GM12878 (cell line): ENCODE measurements at regions not wholly inside any gene's neighbourhood (a gene's known extent, or its start where the extent isn't known, plus 50 kb on each side); places are given as distances from the start of the nearest gene placed in this dataset.

ENCODE experiments used
- ATAC-seq: fragments of 200-7000 bp; cut with Tn5 transposase; 3 replicates; pipeline ENCODE4 v1.9.1; 2020; ENCODE audit warnings: mild to moderate bottlenecking, moderate library complexity
- BruUV-seq: library from RNA; stranded (reverse); fragments of 400-500 nt; replicated peaks from 2 replicates; lab custom pipeline; 2021; lab: Mats Ljungman, UMichigan
- CTCF ChIA-PET: fragments of 300-600 bp; sonication (Branson Sonifier 250); formaldehyde crosslinking; extraction: SDS; loops from one replicate; lab custom pipeline; 2021; ENCODE audit warnings: inconsistent platforms; lab: Yijun Ruan, JAX
- POLR2A ChIA-PET: fragments of 350-600 bp; formaldehyde crosslinking; extraction: SDS; loops from one replicate; lab custom pipeline; 2021; ENCODE audit warnings: inconsistent platforms; lab: Charles Lee
- RAD21 ChIA-PET: fragments of 300-600 bp; sonication (Branson Sonifier 250); formaldehyde crosslinking; loops from one replicate; lab custom pipeline; 2023; ENCODE audit warnings: antibody characterized with exemption; ENCODE audit not compliant: unreplicated experiment; lab: Charles Lee
- SMC1A ChIA-PET: fragments of 300-600 bp; sonication (Branson Sonifier 250); formaldehyde crosslinking; loops from one replicate; lab custom pipeline; 2023; ENCODE audit not compliant: unreplicated experiment, uncharacterized antibody; lab: Charles Lee
- DNase-seq: peaks from one replicate; pipeline ENCODE4 v3.0.0-alpha.2; 2011; ENCODE audit warnings: low read depth, low spot score
- FAIRE-seq: peaks from 3 replicates; lab custom pipeline; 2011; peaks lifted over from hg19 to GRCh38; lab: Jason Lieb, UNC
- H2AFZ ChIP-seq: 2 replicates; pipeline ENCODE4 v1.6.0; 2011; ENCODE audit warnings: low read depth, low read length, control low read depth; ENCODE audit not compliant: control insufficient read depth
- H3K27ac ChIP-seq: 2 replicates; pipeline ENCODE4 v1.5.1; 2011; ENCODE audit warnings: control low read depth; ENCODE audit not compliant: control insufficient read depth, insufficient read depth
- H3K27me3 ChIP-seq, 2 experiments: replicated peaks in 1 of 2; 2 replicates each; pipeline versions ENCODE4 v1.6.0 to v1.6.1; 2011; ENCODE audit warnings: low read length in 1 of 2; ENCODE audit not compliant: control insufficient read depth in 2 of 2, insufficient read depth in 2 of 2
- H3K36me3 ChIP-seq, 2 experiments: 2 replicates each; pipeline ENCODE4 v1.5.1; 2011; ENCODE audit warnings: low read length in 1 of 2; ENCODE audit not compliant: control insufficient read depth in 2 of 2, insufficient read depth in 2 of 2
- H3K4me1 ChIP-seq: 2 replicates; pipeline ENCODE4 v1.6.1; 2011; ENCODE audit warnings: mild to moderate bottlenecking, low read length, moderate library complexity, mixed read lengths; ENCODE audit not compliant: control insufficient read depth, insufficient read depth
- H3K4me2 ChIP-seq: 2 replicates; pipeline ENCODE4 v1.6.0; 2011; ENCODE audit warnings: control low read depth; ENCODE audit not compliant: control insufficient read depth, insufficient read depth
- H3K4me3 ChIP-seq: fragments of 200-600 bp; sonication (generic); 2 replicates; pipeline ENCODE4 v1.5.1; 2016
- H3K79me2 ChIP-seq: 2 replicates; pipeline ENCODE4 v1.6.0; 2011; ENCODE audit warnings: low read length; ENCODE audit not compliant: control insufficient read depth, insufficient read depth
- H3K9ac ChIP-seq: 2 replicates; pipeline ENCODE4 v1.8.0; 2011; ENCODE audit warnings: low read length, control low read depth, mixed read lengths; ENCODE audit not compliant: control insufficient read depth, insufficient read depth
- H3K9me3 ChIP-seq: replicated peaks from 3 replicates; pipeline ENCODE4 v1.5.1; 2011; ENCODE audit warnings: mild to moderate bottlenecking, low read length; ENCODE audit not compliant: control insufficient read depth, insufficient read depth
- H4K20me1 ChIP-seq: 2 replicates; pipeline ENCODE4 v1.6.0; 2011; ENCODE audit not compliant: control insufficient read depth, insufficient read depth
- BACH1 ChIP-seq: fragments of 450-650 bp; IDR thresholded peaks from 2 replicates; pipeline ENCODE4 v1.6.1; 2017; ENCODE audit warnings: mild to moderate bottlenecking, borderline replicate concordance
- BRCA1 ChIP-seq: IDR thresholded peaks from 2 replicates; pipeline ENCODE4 v1.6.1; 2011; ENCODE audit warnings: low read depth, low read length, improper control_type of control experiment
- CBX5 ChIP-seq: sonication (generic); IDR thresholded peaks from 2 replicates; pipeline ENCODE4 v1.6.1; 2016; ENCODE audit warnings: low read depth, moderate library complexity, mild to moderate bottlenecking, inconsistent platforms
- CEBPB ChIP-seq, 2 experiments: fragments of 150-350 bp in 1 of 2; IDR thresholded peaks; 2 replicates each; pipeline ENCODE4 v1.6.1; 2012 to 2014; ENCODE audit warnings: low read depth in 2 of 2, low read length in 2 of 2, borderline replicate concordance in 1 of 2, inconsistent platforms in 1 of 2
- EP300 ChIP-seq, 2 experiments: fragments of 150-350 bp in 1 of 2; IDR thresholded peaks; 2 replicates each; pipeline ENCODE4 v1.6.1; 2011 to 2012; ENCODE audit warnings: low read depth in 2 of 2, low read length in 2 of 2, borderline replicate concordance in 1 of 2, improper control_type of control experiment in 1 of 2, inconsistent platforms in 1 of 2; ENCODE audit not compliant: control insufficient read depth in 1 of 2
- ETV6 ChIP-seq, 2 experiments: fragments of 450-650 bp in 1 of 2; IDR thresholded peaks in 1 of 2; conservative IDR thresholded peaks in 1 of 2; 2 replicates each; pipeline ENCODE4 v1.6.1; 2014; ENCODE audit warnings: antibody characterized with exemption in 1 of 2, borderline replicate concordance in 1 of 2, low read depth in 1 of 2, mild to moderate bottlenecking in 1 of 2, moderate library complexity in 1 of 2
- FOXK2 ChIP-seq: fragments of 450-650 bp; IDR thresholded peaks from 2 replicates; pipeline ENCODE4 v1.6.1; 2017; ENCODE audit warnings: mild to moderate bottlenecking, moderate library complexity
- HCFC1 ChIP-seq: fragments of 150-350 bp; IDR thresholded peaks from 2 replicates; pipeline ENCODE4 v1.6.1; 2014; ENCODE audit warnings: low read length
- POLR2A ChIP-seq: IDR thresholded peaks from 2 replicates; pipeline ENCODE4 v1.6.1; 2011; ENCODE audit warnings: low read depth, mild to moderate bottlenecking, low read length
- SRF ChIP-seq, 2 experiments: IDR thresholded peaks; 2 replicates each; pipeline ENCODE4 v1.6.1; 2011; ENCODE audit warnings: low read depth in 2 of 2, low read length in 2 of 2, mild to moderate bottlenecking in 1 of 2, moderate library complexity in 1 of 2
- ZBED1 ChIP-seq: IDR thresholded peaks from 2 replicates; pipeline ENCODE4 v1.6.1; 2016; ENCODE audit warnings: borderline replicate concordance
- ZNF622 ChIP-seq: fragments of 450-650 bp; IDR thresholded peaks from 2 replicates; pipeline ENCODE4 v1.6.1; 2017; ENCODE audit warnings: mild to moderate bottlenecking, inconsistent platforms
- WGBS: methylation state at CpG from one replicate; pipeline ENCODE4 v1.1.6; 2016; ENCODE audit warnings: low lambda C conversion rate; ENCODE audit not compliant: insufficient replicate concordance, insufficient coverage; ENCODE audit errors: missing lambda C conversion rate; 5-methylcytosine and 5-hydroxymethylcytosine counted together
- in situ Hi-C: fragments of 300-500 bp; cut with MboI; formaldehyde crosslinking; loops from 9 replicates; pipeline ENCODE4 v1.14.3; 2018; ENCODE audit warnings: mixed read lengths
- intact Hi-C: fragments of 100-400 bp; cut with micrococcal nuclease; formaldehyde crosslinking; loops from one replicate; pipeline ENCODE4 v1.14.2; 2022; ENCODE audit not compliant: unreplicated experiment
- TF ChIP-seq, protein P1 (sequence below): IDR thresholded peaks from 2 replicates; pipeline ENCODE4 v1.6.1; 2012; ENCODE audit warnings: mild to moderate bottlenecking, low read depth, low read length

DNA sequence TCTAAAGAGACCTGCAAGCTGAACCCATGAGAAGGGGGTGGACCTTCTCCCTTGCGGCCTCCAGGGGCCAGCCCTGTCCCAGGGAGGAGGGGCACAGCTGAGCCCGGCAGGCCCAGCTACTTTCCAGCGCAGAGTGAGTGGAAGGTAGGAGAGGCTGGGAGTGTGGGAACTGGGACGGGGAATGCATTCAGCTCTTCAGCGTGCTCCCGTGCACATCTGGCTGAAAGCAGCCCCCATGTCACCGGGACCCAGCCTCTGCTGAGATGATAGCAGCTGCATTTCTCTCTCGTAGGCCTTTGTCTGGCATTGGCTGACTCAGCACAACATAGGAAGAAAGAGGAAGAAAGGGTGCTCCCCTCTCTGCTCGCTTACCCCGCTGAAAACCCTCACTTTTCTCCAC lies 951.5 kb downstream of the TBC1D22A start:
- no peak for ATAC-seq
- ChIA-PET SMC1A (interaction anchor here (0.6 kb wide), 1 partner anchor 13 kb away, joined by 3 read pairs; no protein-coding TSS in a partner anchor), POLR2A (no interaction called here), CTCF (no interaction called here), RAD21 (no interaction called here)
- 34% methylated on average over 10 of the region's 10 CpGs for WGBS
- TF ChIP-seq EP300 (IDR thresholded peaks at IDR 0.05; ENCODE audit: borderline replicate concordance in 1 of 2, control insufficient read depth in 1 of 2, low read depth in 2 of 2, low read length in 2 of 2) (no peak), CBX5 (no peak), HCFC1 (no peak), FOXK2 (no peak), CEBPB (IDR thresholded peaks at IDR 0.05; ENCODE audit: borderline replicate concordance in 1 of 2, low read depth in 2 of 2, low read length in 2 of 2) (no peak), ZBED1 (no peak), SRF (IDR thresholded peaks at IDR 0.05; ENCODE audit: low read depth in 2 of 2, low read length in 2 of 2) (no peak), BRCA1 (no peak), POLR2A (no peak), ZNF622 (no peak), BACH1 (no peak), ETV6 (conservative IDR thresholded peaks at IDR 0.05 in 1 of 2, IDR thresholded peaks at IDR 0.05 in 1 of 2; ENCODE audit: borderline replicate concordance in 1 of 2, low read depth in 1 of 2) (no peak)
- TF ChIP-seq, protein P1, sequence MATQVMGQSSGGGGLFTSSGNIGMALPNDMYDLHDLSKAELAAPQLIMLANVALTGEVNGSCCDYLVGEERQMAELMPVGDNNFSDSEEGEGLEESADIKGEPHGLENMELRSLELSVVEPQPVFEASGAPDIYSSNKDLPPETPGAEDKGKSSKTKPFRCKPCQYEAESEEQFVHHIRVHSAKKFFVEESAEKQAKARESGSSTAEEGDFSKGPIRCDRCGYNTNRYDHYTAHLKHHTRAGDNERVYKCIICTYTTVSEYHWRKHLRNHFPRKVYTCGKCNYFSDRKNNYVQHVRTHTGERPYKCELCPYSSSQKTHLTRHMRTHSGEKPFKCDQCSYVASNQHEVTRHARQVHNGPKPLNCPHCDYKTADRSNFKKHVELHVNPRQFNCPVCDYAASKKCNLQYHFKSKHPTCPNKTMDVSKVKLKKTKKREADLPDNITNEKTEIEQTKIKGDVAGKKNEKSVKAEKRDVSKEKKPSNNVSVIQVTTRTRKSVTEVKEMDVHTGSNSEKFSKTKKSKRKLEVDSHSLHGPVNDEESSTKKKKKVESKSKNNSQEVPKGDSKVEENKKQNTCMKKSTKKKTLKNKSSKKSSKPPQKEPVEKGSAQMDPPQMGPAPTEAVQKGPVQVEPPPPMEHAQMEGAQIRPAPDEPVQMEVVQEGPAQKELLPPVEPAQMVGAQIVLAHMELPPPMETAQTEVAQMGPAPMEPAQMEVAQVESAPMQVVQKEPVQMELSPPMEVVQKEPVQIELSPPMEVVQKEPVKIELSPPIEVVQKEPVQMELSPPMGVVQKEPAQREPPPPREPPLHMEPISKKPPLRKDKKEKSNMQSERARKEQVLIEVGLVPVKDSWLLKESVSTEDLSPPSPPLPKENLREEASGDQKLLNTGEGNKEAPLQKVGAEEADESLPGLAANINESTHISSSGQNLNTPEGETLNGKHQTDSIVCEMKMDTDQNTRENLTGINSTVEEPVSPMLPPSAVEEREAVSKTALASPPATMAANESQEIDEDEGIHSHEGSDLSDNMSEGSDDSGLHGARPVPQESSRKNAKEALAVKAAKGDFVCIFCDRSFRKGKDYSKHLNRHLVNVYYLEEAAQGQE, result no peak
- intact Hi-C loops (no loop called here), in situ Hi-C loops (no loop called here)
- no peaks in the 10 kb centered on the region for H3K4me1 ChIP-seq
- no peak for FAIRE-seq
- no peaks in the 10 kb centered on the region; the same call in 2 of the 3 replicates for H3K9me3 ChIP-seq
- DNase-seq, result no peak
- H3K79me2 ChIP-seq, result no peaks in the 10 kb centered on the region
- no peaks in the 10 kb centered on the region for H4K20me1 ChIP-seq
- H3K36me3 ChIP-seq, result no peaks in the 10 kb centered on the region
- H2AFZ ChIP-seq, result no peak overlapping the region
- BruUV-seq, result no TSS peak
- H3K4me2 ChIP-seq, result no peak overlapping the region
- H3K27me3 ChIP-seq, result no peaks in the 10 kb centered on the region
- H3K27ac ChIP-seq, result no peak overlapping the region
- no peak overlapping the region for H3K4me3 ChIP-seq
- no peak overlapping the region for H3K9ac ChIP-seq
